ENCODE measurements at regions not wholly inside any gene's neighbourhood (a gene's known extent, or its start where the extent isn't known, plus 50 kb on each side); places are given as distances from the start of the nearest gene placed in this dataset.

DNA sequence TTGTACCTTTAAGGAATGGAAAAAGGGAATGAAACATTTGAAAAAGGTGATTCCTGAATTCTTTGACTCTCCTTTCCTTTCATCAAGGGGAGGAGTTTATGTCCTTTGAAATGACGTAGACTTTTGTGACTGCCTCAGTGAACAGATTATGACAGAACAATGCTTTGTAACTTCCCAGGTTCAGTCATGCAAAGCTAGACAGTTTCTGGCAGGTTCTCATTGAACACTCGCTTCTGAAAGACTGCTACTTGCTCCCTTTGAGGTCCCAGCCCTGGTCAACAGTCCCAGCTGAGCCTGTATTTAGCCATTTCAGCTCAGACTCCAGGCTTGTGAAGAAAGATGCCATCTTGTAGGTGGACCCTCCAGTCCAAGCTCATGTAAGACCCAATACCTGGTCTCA lies 1178.9 kb downstream of the BCL11B start:
- DNase-seq, result no peak

DNA sequence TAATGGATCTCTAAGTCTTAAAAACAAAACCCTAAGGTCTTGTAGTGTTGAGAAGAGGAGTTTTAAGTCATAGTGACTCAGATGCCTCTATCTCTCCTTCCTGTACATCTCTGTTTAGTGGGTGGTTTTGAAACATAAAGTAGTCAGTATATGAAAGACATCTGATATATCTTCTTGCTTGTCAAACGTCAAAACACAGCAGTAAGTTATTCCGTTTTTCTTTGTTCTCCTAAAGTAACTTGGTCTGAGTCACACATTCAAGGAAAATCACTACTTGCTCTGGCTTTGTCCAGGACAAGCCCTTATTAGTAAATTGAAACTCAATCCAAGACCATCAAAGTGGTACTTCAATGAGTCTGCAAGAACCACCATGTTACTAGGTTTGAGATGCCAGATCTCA lies 1172.5 kb downstream of the BCL11B start:
- no peak for DNase-seq

DNA sequence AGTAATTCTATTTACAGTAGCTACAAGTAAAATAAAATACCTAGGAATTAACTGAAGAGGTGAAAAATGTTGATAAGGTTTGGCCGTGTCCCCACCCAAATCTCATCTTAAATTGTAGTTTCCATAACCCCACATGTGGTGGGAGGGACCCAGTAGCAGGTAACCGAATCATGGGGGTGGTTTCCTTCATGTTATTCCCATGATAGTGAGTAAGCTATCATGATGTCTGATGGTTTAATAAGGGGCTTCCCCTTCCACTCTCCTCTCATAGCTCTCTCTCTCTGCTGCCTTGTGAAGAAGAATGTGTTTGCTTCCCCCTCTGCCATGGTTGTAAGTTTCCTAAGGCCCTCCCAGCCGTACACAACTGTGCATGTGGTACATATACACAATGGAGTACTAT lies 1170.7 kb downstream of the BCL11B start:
- no peak for DNase-seq

DNA sequence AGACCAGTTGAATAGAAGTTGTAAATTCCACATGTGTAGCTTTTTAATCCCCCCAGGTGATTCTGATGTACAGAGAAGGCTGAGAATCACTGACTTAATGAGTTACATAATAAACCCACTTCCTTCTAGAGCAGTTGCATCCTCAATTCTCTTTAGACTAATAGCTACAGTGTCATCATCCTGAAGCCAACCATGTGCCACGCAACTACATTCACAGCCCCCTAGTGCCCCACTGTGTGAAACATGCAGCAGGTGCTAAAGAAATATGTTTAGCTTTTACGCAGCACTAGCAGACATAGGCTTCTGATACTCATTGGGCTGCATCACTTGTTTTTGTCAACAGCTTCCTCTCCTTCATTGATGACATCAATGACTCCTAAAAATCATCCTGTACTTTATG lies 1168.3 kb downstream of the BCL11B start:
- no peak for DNase-seq

DNA sequence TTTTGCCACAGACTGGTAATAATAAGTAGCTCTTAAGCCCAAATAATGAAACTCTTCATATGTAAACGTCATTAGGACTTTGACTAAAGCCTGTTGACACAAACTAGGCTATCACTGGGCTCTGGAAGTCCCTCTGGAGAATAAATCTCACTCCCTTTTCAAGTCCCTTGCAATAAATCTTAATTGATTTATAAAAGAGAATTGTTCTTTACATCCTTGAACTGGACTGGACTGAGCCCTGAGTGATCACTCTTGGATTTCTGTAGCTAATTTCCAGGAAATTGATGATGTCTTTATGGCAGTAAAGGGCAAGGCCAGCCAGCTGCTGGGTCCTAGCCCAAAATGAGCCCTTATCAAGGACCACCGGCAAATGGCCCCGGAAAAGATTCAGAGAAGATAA lies 1162.7 kb downstream of the BCL11B start:
- no peak for DNase-seq

DNA sequence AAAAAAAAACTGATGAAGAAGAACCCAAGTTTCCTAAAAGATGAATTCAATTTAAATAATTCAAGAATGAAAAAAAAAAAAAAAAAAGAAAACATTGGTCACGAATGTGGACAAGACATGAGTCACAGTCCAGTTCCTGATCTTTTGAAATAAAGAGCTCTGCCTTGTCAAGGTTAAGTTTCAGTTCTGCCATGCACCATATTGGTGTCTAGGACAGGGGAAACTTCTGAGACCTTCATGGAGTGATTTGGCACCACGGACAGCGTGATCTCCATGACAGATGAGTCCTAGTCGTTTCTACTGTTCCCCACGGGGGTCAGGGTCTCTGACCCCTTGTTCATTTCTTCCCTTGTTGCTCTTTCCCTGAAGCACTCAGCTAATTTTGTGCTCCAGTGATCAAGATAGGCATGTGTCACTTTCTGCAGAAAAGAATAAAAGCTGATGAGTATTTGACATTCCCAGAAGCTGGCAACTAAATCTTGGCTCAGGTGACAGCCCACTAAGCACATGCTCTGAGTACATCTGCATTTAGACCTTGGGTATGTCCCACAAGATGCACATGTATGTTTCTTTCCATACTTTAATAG lies 1159.7 kb downstream of the BCL11B start:
- DNase-seq, result no peak

DNA sequence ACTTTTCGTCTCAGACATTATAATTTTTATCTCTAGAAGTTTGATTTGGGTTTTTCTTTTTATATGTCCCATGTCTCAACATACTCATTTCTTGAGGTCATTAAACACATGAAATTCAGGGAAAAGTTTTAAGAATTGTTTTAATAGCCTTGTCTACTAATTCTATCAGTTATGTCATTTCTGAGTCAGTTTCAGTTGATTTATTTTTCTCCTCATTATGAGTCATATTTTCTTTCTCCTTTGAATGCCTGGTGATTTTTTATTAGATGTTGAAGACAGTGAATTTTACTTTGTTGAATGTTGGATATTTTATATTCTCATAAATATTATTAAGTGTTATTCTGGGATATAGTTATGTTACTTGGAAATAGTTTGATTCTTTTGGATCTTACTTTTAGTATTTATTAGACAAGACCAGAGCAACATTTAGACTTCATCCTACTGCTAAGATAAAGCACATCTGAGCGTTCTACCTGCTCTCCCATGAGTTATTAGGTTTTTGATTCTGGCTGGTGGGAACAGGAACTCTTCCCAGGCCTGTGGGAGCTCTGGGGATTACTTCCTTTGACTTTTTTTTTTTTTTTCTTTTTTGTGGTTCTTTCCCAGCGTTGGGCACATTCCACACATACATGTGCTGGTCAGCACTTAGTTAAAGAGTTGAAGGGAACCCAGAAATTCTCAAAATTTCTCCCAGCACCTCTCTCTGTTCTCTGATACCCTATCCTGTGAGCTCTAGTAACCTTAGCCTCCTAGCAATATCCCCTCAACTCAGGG lies 1157.7 kb downstream of the BCL11B start:
- no peak for DNase-seq

DNA sequence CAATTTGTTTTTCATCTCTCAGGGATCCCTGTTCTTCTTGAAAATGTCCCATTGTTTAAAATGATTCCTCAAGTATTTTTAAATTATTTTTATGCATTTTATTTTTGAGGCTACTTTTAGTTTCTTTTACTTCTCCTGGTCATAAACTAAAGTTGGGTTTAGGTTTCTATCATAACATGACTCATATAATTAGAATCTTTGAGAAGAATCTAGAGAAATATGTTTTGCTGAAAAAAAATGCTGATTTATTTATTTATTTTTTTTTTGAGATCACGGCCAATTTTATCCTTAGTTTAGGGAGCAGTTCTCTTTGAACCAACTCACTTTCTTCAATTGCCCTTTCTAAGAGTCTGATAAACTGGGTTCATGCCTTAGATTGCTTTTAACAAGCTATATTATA lies 1157.1 kb downstream of the BCL11B start:
- no peak for DNase-seq

DNA sequence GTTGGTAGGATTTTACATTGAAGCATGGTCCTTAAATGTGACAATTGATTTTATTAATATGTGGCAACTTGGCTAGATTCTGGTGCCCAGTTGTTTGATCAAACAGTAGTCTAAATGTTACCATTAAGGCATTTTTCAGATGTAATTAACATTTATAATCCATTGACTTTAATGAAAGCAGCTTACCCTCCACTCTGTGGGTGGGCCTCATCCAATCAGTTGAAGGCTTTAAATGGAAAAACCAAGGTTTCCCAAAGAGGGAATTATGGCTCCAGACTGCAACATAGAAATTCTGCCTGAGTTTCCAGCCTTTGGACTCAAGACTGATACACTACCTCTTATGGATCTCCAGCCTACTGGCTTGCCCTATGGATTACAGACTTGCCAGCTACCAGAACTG lies 1153.2 kb downstream of the BCL11B start:
- DNase-seq, result no peak

DNA sequence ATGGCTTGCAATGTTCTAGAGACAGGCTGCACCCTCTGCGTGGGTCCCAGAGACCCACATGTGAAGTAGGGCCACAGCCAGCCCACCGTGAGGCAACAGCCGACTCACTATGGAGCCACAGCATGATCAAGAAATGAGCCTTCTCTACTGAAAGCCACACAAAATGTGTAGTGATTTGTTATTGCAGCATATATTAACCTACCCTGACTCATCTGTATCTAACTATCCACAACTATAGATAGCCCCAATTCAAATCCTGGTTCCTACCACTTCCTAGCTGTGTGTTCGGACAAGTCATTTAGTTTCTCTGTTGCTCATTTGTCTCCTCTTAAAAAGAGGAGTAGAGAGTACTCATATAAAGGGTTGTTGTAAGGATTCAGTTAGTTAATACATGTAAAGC lies 1152.3 kb downstream of the BCL11B start:
- DNase-seq, result no peak

DNA sequence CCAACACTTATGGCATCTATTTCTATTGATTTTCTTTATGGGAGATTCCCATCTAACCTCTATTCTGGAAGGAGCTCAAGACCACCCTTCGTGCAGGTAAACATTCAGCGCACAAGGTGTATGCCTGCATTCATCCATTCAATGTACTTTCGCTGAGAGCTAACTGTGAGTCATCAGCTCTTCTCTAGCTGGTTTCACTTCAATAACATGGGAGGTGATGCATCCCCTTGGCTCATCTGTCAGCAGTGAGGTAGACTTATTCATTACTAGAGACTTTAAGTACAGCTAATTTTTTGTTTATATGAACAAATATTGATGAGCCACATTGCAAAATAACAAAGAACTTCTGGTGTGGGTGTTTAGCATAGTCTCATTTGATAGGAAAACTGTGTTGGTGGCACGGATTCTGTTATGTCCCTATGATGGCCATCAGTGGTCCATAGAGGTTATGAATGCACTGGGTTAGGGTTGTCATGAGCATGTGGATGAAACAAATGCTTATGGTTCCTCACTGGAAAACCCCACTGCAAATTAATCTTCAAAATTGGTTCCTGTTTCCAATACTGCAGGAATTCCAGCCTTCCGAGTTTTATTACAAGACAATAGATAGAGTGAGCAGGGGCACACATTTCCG lies 1151.0 kb downstream of the BCL11B start:
- peak; percentile 49 for DNase-seq

DNA sequence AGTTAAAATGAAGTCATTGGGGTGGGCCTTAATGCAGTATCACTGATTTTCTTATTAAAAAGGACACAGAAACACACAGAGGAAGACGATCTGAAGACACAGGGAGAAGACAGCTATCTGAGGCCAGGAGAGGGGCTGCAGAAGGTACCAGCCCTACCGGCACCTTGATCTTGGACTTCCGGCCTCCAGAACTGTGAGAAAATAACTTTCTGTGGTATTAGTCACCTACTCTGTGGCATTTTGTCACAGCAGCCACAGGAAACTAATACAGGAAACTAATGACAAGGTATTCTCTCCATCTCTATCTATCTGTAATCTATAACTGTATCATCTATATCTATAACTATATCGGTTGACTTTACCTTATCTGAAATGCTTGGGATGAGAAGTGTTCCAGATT lies 1149.5 kb downstream of the BCL11B start:
- DNase-seq, result no peak

DNA sequence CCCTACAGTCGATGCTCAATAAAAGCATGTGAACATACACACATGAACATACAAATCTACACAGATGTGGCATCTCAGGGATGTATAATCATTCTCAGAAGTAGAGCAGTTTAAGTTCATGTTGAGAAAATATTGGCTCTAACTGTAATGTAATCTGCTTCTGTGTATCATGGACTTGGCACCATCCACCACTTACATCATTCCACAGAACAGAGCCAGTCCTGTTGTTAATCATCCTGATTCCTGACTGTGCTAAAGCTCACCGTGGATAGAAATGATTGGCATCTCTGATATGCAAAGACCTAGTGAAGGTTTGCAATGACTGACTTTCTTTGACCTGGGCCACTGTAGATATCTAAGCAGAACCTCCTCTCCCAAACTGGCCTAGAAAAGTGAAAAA lies 1141.3 kb downstream of the BCL11B start:
- DNase-seq, result no peak

DNA sequence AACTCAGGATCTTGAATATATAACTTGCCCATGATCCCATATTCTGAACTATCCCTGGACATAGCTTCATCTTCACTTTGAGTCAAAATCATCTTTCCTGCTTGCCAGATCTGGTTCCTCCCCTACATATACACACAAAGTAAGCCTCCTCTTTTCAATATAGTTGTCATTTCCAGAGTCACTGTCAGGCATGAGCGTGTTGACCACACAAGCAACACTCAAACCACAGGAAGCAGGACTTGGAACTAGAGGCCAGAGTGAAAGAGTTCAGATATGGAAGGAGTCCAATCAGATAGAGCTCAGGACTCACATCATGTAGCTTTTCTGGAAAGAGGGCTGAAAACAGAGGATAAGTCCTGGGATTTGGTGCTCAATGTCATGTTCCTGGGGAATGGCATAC lies 1140.6 kb downstream of the BCL11B start:
- no peak for DNase-seq

DNA sequence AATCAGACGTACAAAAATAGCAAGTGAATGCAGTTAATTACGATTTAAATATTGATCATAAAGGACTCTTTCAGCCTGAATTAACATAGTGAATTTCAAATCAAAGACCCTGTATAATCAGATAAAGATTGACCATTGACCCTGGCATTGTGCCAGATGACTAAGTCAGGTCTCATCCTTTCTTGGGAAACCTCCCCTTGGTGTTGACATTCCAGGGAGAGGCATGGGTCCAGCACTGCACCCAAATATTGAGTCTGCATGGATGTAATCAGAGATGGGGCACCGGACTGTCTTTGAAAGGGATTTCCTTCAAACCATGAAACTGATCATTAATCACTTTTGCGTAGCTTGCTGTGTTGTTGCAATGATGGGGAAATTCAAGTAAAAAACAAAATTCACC lies 1138.2 kb downstream of the BCL11B start:
- DNase-seq, result no peak

DNA sequence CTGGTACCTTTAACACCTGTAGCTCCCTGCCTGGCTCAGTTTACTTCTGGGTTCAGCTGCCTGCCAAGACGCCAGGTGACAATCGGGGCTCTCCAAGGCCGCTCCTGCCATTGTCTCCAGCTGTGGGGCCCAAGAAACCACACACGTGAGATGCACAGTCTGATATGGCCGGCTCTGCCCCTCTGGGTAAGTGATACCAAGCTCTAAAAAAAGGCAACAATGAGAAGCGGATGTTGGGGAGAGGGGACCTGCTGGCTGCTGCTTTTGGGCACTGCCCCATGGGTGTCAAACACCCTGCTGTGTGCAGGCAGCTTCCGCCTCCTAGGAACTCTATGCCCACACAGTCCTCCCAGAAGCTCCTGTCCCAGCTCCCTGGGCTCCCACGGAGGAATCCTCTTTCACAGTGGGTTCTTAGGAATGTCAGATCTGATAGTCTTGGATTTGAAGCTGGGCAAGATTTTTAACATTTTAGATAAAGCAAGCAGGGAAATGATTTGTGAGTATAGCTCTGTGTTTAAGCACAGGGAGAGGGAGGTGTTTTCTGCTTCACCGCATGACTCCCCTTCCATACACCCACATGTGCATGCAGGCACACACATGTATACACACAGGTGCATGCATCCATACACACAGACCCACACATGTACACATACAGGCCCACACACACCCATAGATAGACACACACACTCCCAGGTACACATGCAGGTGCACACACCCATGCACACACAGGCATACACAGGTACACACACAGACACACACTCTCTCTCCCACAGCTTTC lies 1135.8 kb downstream of the BCL11B start:
- peak; percentile 42 for DNase-seq

DNA sequence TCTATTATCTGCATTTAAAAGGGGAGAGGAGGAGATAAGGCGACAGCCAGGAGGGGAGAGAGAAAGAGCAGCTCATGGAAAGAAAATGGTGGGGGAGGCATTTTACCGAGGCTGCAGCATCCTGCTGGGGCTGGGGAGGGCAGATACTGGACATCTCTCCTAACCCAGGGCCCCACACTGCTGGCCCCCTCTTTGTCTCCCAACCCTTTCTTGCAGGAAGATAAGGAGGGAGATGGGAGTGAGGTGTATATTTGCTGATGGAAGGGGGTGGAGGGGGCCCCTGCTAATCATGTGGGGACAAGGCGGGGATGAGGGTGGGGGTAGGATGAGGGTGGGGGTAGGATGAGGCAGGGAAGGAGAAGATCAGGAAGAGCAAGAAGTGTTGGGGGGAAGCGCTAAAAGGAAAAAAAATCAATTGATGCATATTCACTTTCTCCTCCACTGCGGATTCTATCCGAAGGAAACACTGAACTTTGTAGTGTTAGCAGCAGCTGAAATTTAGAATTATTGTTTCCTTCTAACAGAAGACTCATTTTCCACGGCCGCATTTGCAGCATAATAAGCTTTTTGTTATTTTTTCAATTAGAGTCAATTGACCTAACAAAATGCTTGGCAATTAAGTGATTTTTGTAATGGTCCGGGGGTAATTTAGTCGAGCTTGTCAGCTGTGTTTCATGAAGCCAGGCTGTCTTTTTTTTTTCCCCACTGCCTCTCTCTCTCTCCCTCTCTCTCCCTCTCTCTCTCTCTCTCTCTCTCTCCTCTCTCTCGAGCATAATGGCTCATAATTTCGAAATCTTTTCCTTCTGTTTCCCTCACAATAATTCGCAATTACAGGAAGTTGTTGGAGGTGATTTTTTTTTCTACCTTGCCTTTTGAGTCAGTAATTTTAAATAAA lies 1134.6 kb downstream of the BCL11B start:
- no peak for DNase-seq

DNA sequence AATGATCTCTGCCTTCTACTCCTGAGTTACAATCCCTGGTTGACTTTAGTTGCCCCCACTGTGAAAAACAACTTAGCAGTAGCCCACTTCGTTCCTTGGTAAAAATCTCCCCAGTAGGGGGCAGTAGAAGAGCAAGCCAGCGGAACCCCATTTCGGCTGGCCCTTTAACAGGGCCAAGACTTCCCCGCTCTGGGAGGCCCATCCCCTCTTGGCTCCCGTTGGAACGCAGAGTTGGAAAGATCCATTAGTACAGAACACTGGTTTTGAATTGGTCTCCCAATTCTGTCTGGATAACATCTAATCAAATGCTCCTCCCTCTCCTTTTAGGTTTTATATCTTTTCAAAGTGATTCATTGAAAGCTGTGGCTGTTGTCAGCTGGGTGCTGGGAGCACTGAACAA lies 1133.3 kb downstream of the BCL11B start:
- DNase-seq, result peak; percentile 74

DNA sequence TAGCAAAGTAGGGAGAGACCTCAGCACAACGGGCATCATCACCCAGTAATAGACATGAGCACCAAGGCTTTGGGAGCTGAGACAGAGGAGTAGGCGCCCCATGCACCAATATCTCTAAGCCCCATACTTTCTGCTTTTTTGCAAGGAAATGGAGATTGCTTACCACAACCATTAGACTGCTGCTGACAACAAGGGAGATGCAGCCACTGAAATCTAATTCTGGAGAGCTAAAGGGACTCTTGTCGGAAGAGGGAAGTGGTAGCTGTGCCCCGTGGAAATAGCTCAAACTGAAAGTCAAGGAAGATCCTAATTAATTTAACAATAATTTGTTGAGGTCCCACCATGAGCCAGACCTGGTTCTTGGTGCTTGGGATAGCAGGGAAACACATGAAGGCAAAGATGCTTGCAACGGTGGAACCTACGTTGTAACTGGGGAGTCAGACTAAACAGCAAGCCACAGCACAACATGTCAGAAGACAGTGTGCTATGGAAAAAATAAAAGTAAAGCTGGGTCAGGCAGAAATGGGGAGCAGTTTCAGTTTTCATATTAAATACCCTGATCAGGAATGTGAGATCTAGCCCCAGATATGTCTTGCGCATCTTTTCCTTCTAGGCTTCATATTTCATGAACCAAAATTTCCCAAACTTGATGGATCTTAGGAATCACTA lies 1131.0 kb downstream of the BCL11B start:
- DNase-seq, result no peak

DNA sequence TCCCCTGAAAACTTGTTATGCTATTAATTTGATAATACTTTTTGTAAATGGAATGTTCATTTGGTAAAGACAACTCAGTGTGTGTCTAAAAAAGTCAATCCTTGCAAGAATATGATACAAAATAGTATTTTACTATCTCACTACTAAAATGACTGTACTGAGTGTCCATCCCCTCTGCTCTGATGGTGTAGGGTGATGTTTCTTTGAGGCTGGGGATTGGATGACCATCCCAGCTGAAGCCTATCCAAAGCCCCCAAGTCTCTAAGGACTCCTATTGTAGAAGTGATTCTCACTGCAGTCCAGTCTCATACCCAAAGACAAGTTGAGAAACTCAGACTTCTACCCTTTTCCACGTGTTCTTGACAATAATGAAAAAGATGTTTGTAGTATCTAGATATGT lies 1128.4 kb downstream of the BCL11B start:
- DNase-seq, result no peak

DNA sequence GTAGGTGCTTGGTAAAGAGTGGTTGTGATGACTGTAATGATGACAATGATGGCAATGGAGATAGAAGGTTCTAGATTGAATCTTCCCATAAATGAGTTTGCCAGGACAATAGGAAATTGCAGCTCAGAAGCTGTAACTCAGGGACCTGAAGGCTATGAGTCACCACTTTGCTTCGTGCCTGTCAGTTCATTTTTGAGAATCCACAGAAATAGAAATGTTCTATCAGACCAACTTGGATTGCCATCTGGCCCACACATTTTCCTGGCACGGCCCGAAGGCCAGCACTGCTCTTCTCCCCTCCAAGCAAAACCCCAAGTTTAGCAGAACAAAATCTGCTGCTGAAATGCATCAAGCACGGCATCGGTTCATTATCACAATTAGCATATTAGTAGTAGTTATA lies 1127.0 kb downstream of the BCL11B start:
- no peak for DNase-seq

DNA sequence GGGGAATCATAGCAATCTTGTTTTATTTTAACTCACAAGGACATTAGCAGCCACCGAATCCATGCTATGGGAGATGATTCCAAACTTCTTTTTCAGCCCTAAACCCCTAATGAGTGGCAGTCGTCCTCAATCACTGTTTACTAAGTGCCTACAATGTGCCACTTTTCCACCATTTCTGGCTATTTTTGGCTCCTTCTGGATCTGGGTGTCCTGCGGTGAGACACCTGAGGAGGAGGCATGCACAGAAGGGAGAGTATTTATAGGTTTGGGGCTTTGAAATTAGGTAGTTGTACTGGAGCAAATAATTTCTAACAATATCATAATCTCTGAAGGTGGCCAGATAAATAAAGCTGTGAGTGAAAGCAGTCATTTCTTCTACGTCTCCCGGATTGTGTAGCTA lies 1125.6 kb downstream of the BCL11B start:
- DNase-seq, result no peak

Data from activated CD4-positive, alpha-beta T cell treated with anti-CD3 and anti-CD28 coated beads for 48 hours (primary cell).